A673 (cell line): ENCODE measurements at regions not wholly inside any gene's neighbourhood (a gene's known extent, or its start where the extent isn't known, plus 50 kb on each side); places are given as distances from the start of the nearest gene placed in this dataset.

Source experiments
- EZH2 ChIP-seq: fragments of 200-600 bp; sonication (generic); IDR thresholded peaks from 2 replicates; pipeline ENCODE4 v1.6.1; 2017; ENCODE audit warnings: borderline replicate concordance, low read depth, mild to moderate bottlenecking, mixed read lengths, antibody characterized with exemption, low read length; ENCODE audit not compliant: poor library complexity, severe bottlenecking
- TF ChIP-seq, protein P1 (sequence below): fragments of 300-800, 200-600 bp; sonication (generic); conservative IDR thresholded peaks from 2 replicates; pipeline ENCODE4 v1.5.1; 2017; ENCODE audit warnings: low read depth, mild to moderate bottlenecking, antibody characterized with exemption, low read length, moderate library complexity, mixed read lengths

DNA sequence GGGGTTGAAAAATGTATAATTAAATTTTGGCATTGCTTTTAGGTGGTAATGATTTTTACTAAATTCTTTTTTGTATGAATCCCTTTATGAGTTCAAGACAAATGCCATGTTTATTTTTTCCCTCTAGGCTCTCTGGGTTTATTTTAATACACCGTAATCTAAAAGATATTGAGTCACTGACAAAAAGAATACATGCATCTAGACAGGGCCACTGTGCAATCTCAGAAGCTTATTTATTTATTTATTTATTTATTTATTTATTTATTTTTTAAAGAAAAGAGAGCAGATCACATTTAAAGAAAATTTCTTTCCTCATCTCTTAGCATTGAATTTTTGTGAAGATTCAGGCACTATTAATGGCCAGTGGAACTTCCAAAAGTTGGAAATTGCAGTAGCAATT is 283.9 kb upstream of the SLC10A2 start:
- TF ChIP-seq EZH2: no peak
- TF ChIP-seq, protein P1, sequence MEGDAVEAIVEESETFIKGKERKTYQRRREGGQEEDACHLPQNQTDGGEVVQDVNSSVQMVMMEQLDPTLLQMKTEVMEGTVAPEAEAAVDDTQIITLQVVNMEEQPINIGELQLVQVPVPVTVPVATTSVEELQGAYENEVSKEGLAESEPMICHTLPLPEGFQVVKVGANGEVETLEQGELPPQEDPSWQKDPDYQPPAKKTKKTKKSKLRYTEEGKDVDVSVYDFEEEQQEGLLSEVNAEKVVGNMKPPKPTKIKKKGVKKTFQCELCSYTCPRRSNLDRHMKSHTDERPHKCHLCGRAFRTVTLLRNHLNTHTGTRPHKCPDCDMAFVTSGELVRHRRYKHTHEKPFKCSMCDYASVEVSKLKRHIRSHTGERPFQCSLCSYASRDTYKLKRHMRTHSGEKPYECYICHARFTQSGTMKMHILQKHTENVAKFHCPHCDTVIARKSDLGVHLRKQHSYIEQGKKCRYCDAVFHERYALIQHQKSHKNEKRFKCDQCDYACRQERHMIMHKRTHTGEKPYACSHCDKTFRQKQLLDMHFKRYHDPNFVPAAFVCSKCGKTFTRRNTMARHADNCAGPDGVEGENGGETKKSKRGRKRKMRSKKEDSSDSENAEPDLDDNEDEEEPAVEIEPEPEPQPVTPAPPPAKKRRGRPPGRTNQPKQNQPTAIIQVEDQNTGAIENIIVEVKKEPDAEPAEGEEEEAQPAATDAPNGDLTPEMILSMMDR: no peak
